ENCODE measurements at regions not wholly inside any gene's neighbourhood (a gene's known extent, or its start where the extent isn't known, plus 50 kb on each side); places are given as distances from the start of the nearest gene placed in this dataset.

DNA sequence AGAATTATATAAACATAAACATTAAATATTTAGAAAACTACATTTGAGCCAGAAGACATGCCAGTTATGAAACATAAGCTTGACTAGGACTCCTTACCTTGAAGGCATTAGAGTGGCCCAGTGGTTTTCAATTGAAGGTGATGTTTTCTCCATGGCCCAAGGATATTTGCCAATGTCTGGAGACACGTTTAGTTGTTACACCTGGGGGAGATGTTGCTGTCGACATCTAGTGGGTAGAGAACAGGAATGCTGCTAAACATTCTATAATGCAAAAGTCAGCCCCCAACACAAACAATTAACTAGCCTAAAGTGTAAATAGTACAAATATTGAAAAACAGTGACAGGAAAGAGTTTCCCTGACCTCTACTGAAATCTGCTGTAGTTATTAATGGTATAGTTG lies 200.9 kb upstream of the HS3ST5 start:
- no peak for DNase-seq (ENCODE audit: low spot score)

DNA sequence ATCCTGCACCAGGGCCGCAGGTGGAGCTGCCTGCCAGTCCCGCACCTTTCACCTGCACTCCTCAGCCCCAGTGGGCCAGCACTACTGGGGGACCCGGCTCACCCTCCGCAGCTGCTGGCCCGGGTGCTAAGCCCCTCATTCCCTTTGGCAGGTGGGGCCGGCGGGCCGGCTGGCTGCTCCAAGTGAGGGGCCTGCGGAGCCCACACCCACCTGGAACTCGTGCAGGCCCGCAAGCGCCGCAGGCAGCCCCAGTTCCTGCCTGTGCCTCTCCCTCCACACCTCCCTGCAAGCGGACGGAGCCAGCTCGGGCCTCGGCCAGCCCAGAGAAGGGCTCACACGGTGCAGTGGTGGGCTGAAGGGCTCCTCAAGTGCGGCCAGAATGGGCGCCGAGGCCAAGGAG lies 199.0 kb upstream of the HS3ST5 start:
- DNase-seq (ENCODE audit: low spot score) = no peak

DNA sequence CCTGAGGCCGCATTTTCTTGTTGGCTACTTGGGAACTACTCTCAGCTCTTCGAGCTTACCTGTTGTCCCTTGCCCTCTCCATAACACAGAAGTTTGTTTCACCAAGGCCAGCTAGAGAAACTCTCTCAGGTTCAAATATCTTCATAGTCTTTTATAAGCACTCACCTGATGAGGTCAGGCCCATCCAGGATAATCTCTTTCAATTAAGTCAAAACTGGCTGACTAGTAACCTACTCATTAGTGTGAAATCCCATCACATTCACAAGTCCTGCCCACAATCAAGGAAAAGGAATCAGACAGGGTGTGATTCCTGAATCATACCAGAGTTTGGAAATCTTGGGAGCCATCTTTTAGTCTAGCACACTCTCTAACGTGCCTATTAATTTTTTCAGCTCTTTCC lies 195.2 kb upstream of the HS3ST5 start:
- DNase-seq (ENCODE audit: low spot score) = no peak

DNA sequence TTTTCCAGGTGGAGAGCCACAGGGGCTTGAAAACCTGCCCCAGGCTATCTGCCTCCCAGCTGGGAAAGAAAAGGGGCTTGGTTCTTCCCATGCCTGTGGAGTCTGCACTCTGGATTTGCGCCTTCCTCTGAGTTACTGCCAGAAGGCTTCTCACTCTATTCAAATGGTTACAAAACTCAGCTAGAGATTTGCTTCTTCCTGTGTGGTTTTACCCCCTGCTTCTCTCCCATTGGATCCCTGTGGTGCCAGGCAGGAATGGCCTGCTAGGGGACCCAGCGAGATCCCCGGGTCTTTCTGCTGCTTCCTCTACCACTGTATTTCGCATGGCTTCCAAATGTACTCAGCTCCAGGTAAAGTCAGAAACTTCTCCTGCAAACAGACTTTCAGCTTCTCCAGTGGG lies 192.0 kb upstream of the HS3ST5 start:
- DNase-seq (ENCODE audit: low spot score) = no peak

DNA sequence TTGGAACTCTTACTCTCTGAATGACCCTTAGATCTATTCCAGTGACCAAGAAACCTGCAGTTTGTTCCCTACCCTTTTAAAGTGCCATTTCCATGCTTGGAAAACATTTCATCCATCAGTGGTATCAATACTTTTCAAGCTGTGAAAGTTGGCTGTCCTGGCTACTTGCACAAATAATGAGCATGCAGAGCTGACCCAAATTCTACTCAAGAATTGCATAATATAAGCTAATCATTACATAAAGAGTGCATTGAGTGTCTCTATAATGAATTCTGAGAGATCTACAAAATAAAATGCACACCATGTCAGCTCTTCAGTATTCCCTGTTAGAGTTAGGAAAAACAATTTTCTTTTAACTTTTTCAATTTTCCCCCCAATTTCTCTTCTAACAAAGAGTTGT lies 181.3 kb upstream of the HS3ST5 start:
- DNase-seq (ENCODE audit: low spot score) = no peak

DNA sequence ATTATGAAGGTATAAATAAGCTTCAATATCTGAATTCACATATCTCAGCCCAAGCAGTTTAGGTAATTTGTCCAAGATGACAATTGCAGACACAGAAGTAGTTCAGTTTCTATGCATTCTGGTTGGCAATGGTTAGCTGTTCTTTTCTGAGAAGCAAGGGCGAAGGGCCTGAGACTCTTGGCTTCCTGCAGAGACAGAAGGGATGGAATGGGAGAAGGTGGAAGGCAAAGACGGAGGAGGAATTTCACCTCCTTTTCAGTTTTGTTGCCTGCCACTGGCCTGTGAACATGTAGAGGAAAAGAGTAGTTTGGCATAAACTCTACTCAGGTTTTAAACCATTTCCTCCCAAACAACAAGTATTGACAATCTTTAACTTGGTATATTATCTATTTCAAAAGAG lies 180.7 kb upstream of the HS3ST5 start:
- no peak for DNase-seq (ENCODE audit: low spot score)

DNA sequence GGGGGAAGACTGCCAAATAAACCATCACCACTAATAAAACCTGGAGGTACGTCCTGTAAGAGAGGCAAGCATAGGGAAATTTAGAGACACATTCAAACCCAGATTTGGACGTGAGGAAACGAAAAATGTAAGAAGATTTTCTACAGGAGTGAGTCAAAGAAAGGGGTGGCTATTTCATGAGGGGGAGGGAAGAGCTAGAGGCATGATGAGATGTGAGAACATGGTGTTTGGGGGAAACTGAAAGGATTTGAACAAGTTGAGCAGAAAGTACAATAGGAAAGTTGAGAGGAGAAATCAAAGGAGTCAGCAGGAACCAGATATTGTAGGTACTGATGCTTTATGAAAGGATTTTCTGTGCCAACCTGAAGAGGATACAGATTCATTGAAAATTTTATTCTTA lies 179.1 kb upstream of the HS3ST5 start:
- no peak for DNase-seq (ENCODE audit: low spot score)

DNA sequence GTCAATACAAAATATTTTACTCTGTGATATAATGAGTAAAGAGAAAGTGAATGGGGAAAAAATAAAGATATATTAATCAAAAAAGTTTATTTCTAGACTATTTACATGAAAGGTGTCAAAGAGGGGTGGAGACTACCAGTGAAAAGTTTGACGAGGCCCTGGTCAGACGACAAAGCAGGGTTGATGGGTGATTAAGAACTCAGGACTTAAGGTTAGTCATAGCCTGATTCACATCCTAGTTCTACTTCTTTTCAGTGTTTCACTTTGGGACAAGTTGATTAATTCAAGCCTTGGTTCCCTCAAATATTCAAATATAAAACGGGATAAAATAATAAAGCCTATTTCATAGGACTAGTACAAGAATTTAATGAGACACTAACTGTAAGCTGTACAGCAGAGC lies 178.2 kb upstream of the HS3ST5 start:
- DNase-seq (ENCODE audit: low spot score) = no peak

DNA sequence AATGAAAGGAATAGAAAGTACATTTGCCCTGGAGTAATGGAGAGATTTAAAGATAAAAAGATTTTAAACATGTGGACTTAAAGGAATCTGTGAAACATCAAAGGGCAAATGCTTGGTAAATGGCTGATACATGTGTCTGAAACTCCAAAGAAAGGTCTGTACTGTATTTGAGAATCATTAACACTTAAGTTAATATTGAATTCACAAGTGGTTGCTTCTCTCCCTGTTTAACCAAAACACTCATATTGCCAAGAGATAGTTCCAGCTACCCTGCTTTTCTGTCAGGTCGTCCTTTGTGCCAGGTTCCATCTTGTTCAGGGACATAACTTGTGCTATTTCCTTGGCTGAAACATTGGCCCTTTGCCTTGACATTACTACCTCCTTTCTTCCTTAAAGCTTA lies 171.3 kb upstream of the HS3ST5 start:
- no peak for DNase-seq (ENCODE audit: low spot score)

DNA sequence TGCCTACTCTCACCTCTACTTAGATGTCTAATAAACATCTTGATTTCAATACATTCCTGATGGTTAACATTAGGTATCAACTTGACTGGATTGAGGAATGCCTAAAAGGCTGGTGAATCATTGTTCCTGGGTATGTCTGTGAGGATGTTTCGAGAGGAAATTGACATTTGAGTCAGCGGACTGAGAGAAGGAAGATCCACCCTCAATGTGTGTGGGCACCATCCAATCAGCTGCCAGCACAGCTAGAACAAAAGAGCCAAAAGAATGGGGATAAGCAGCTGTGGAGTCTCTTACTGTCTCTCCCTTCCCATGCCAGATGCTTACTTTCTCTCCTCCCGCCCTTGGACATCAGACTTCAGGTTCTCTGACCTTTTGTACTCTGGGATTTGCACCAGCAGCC lies 128.6 kb upstream of the HS3ST5 start:
- DNase-seq (ENCODE audit: low spot score) = no peak

DNA sequence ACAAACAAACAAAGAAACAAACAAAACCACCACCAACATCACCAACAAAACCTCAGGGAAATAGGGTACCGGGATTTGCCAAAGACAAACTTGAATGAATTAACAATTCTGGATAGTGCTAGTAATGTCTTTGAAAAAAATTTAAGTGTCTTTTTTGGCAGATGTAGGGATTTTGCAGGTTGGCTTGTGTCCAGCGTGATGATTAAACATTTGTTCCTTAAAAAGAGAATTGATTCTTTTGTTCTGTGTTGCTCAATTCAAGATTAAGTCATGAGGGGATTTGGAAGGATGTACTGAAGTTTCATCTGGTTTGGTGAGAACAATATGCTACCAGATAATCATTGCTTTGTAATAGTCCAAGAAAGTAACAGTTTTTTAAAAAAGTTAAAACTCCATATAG lies 125.1 kb upstream of the HS3ST5 start:
- no peak for DNase-seq (ENCODE audit: low spot score)

DNA sequence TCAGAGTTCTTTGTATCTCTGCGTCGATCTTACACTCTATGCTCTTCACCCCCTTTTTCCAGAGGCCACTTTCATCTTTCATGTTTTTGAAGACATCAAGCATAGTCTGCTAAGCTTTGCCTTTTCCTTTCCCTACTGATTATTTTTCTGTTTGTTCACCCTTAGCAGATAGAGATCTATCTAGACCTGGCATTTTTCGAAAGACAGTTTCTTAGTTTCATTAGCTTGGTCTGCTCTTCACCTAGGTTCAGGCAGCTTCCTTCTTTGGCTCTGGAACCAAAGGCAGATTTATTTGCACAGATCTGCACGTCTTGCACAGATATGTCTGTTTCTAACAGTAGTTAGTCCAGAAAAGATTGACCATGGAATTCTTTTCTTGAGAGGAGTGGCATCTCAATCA lies 122.7 kb upstream of the HS3ST5 start:
- DNase-seq (ENCODE audit: low spot score) = no peak

DNA sequence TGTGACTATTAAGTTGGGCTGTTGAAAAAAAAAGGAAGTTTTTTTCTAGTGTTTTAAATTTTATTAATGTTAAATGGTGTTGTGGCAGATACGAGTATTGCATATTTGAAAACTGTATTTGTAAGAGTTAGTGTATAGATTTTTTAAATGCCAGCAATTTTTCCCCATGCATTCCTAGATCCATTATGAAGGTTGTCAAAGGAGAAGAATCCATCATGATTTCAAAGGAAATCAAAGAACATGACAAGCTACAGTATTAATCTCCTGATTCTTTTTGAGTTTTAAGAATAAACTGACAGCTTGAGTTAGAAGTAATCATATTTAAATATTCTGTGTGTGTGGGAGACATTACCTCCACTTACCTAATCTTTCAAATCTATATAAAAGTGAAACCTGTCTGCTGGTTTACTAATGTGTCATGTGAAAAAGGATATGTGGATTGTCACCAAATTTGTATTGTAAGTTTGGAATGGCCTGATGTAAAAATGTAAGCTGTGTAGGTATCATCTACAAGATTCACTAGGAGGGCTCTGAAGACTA lies 111.0 kb upstream of the HS3ST5 start:
- no peak for DNase-seq (ENCODE audit: low spot score)

DNA sequence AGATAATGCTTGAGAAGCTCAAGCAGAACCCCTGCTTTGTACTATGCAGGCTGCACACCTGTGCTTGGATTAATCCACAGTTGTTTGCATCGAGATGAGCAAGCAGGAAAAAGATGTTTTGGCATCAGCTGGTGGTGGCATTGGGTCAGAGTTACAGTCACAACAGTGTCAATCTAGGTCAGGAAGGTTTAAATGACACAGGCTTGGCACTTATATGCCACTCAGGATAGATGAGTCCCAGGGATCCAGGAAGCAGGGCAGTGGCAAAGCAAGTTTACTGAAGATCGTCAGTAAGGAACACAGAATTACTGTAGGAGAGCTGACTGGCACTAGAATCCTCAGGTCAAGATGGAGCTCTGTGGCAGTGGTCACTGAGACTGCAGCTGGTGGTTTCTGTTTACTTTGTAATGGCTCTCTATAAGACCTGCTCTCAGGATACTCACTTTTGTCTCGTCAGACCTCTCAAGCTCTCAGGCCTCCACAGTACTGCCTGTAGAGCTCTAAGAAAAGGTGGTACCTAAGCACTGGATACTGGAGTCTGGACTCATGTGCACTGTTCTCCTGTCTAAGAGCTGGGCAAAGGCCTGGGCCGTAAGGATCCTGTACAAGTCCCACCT lies 110.1 kb upstream of the HS3ST5 start:
- DNase-seq (ENCODE audit: low spot score) = no peak

DNA sequence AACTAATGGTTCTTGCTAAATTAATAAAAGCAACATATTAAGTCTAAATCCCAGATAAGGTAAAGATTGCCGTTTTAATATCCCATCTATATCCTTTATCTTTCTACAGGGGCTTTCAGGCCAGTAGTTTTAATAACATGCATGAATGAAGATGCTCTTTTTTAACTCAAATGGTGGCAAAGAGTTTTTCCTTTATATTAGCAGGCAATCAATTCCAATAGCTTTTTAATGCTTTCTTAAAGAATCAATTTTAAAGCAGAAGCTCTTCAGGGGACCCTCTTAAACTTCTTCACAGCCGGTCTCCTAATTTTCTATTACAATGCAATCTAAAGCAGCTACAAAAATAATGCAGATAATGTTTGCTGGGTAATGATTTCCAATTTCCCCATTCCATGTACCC lies 107.8 kb upstream of the HS3ST5 start:
- no peak for DNase-seq (ENCODE audit: low spot score)

DNA sequence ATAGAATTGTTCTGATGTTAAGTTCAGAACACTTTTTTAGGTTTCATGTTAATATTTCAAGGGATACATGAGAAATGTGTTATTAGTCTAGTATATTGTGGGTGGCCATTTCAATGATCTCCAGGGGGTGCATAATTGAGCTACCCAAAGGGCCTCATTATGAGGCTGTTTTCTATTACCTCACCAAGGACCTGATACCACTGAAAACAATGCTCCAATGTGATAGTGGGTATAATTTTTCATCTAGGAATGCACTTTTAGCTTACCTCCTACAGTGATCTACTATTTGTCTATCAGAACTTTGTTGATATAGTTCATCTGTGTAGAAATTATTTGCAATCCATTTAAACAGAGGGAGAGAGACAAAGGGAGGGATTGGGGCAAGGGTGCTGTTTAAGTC lies 106.8 kb upstream of the HS3ST5 start:
- no peak for DNase-seq (ENCODE audit: low spot score)

DNA sequence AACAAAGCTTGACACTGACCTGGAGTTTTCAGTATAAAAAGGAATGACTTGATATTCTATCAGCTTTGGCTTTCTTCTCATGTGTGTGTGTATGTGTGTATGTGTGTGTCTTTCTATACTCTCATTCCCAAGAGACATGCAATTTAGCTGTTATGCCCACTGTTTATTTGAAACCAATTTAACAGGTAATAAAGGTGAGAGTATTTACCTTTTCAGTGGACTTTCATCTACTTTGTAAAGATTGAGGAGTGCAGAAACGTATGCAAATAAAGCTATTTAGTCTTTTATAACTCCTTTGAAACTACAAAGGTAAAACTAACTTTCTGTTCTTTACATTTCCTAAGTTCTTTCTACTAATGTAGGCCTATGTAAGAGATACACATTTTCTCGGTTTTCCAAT lies 103.5 kb upstream of the HS3ST5 start:
- no peak for DNase-seq (ENCODE audit: low spot score)

DNA sequence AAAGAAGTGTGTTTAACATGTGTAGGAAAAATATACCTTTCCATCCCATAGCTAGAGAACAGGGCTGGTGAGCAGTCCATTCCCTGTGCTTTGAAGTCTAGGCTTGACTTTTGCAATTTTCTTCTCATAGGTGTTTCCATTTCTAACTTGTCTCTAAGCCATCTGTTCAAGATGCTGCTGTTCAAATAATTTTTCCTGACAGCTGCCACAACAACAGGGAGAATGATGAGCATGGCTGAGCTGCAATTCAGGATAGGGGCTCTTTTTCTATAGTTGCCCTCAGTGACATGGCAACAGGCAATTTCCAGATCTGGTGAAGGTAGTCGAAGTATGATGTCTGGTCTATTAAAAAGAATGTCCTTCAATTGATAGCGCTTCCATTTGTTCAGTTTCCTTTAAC lies 103.0 kb upstream of the HS3ST5 start:
- DNase-seq (ENCODE audit: low spot score) = no peak

DNA sequence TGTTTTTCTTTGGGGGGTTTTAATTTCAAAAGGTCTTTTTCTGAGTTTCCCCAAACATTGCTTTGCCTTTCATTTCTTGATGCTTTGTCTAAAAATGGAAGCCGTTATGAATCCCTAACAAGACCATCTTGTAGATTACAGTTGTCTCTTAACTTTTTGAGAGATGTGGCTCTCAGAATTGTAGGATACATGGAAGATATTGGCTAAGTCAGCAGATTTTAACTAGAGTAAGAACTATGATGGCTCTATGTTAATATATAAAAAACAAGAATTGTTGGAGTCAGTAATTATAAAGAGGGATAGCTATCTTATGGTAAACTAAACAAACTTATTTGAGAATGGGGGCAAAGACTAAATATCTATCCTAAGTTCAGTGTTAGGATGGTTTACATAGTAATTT lies 96.6 kb upstream of the HS3ST5 start:
- no peak for DNase-seq (ENCODE audit: low spot score)

DNA sequence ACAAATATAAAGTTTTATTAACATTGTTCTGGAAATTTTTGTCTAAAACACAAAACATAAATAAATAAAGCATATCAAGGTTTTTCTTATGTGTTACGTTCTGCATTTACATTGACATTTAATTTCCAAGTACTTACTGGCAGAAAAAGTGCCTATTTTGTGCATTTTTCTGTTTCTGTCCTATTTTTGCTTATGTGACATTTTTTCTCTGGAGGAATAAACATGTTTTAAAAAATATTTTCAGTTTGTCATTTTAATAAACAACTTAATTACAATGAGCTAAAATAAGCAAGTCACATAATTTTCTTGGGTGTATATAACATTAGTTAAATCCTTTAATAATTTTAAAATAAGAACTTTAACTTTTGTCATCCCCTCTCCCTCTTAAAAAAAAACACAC lies 94.4 kb upstream of the HS3ST5 start:
- no peak for DNase-seq (ENCODE audit: low spot score)

DNA sequence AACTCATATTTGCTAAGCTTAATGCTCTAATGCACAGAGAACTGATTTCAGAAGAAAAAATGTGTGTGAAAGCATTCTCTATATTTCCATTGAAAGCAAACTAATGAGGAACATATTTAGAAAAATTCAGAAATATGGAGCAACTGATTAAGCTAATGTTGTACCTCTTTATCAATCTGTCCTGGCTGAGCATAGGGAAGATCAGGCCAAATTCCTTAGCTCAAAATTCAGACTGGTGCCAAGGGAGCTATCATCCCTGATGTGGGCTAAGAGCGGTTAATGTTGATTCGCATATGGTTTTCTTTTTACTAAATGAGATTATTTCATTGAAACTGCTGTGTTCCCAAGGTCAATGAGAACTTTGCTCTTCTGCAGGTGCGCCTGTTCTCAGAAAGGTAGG lies 93.9 kb upstream of the HS3ST5 start:
- no peak for DNase-seq (ENCODE audit: low spot score)

DNA sequence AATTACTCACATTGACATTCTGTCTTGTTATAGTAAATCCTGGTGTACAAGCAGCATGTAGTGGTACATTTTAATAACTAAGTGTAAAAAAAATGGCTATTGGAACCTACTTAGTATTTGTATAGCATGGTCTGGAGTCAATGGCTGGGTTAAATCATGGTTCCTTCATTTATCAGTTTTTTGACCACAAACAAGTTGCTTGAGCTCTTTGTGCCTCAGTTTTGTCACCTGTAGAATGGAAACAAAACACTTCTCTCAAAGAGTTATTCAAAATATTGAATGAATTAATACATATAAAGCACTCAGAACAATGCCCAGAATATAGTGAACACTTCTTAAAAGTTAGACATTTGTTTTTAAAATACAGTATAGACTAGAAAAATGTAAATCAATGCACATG lies 93.2 kb upstream of the HS3ST5 start:
- no peak for DNase-seq (ENCODE audit: low spot score)

DNA sequence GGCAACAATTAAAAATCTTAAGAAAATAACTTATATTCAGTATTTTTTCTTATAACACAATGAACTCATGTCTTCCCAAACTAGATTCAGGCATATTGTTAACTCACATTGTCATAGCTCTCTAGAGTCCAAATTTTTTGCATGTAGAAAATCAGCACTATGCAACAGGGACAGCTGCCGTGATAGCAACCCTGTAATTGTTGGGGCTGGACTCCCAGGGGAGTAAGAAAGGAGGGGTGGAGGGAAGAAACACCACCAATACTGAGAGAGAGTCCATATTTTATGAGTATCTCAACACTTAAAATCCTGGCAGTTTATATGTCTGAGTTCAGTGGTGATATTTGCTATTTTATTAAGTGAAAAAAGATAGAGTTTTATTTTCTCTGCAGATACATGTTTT lies 89.6 kb upstream of the HS3ST5 start:
- DNase-seq (ENCODE audit: low spot score) = no peak

DNA sequence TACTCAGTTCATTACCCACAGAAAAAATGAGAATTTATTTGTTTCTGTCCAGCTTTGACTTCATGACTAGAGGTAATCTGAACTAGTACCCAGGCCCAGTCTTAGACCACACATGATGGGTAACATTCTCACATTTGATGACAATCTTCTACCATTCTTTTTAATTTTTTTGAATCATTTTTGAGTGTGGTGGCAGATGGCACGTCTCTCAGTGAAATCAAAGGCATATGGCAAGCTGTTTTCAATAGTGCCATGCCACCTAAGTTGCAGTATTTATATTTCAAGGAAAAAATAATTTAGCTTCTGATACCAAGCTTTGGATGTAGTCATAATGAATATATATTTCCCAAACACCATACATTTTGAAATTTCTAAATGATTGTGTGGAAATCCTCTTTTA lies 88.8 kb upstream of the HS3ST5 start:
- DNase-seq (ENCODE audit: low spot score) = no peak
